Skin of body (tissue), 1 donor: ENCODE measurements at regions not wholly inside any gene's neighbourhood (a gene's known extent, or its start where the extent isn't known, plus 50 kb on each side); places are given as distances from the start of the nearest gene placed in this dataset.

Experiments used
- DNase-seq: peaks from one replicate; lab custom pipeline; 2025; lab: John Stamatoyannopoulos, UW

DNA sequence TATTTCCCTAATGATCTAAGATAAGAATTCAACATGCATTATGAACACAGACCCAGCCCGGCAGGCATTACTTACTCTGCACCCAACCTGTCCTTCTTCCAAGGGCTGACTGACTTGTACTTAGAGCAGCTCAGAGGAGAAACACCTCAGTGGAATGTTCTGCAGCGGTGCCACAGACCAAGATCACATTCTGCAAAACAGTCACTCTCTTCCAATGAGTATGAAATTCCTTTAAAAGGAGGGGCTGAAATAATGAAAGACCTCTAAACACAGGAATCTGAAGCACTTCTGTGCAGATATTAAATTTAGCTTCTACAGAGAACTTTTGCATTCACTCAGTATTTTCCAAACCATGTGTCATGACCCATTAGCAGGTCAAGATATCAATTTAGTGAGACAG is 172.9 kb downstream of the ZDHHC21 start:
- no peak for DNase-seq

DNA sequence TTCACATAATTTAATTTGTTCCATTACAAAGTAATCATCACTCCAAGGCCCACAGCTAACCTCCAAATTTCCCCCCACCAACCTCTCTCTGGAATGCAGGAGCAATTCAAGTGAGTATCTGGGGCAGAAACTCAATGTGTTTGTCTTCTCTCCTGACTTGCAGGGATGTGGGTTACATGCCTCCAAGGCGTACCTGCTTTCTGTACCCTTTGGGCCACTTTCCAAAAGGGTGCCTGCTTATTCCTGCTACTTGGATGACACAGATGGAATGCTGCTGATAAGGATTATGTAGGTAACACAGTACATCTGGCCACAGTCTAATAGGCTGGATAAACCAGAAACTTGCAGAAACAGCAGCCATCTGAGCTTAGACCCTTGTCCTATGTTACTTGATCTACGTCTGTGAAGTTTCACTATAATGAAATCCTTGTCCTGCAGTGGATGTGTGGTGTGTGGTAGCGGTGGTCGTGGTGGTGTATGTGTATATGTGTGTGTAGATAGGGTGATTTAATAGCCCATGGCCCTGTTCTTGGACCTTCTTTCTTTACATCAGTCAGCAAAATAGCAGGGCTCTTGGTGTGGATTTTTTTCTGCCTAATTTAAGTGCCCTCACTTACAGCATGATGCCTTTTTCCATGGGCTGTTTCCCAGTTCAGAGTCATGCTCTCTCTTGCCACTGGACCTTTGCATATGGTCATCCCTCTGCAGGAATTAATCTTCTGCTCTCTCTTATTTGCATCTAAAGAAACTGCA is 175.9 kb downstream of the ZDHHC21 start:
- DNase-seq: no peak

DNA sequence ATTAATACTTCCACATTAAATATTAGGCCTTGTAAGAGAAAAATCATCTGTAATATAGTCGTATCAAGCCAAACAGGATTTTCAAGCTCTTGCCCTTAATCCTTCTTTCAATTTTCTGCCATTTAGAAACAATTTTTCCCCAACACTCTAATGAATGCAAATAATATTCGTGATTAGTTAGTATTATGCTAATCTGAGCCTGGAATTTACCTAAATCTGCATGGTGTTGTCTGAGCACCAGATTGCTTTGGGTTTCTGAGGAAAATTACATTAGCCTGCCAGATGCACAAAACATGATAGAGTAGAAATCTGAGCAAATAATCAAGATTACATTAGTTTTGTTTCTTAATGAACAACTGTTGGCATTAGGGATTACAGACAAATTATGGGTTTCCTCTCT is 176.6 kb downstream of the ZDHHC21 start:
- DNase-seq: no peak

DNA sequence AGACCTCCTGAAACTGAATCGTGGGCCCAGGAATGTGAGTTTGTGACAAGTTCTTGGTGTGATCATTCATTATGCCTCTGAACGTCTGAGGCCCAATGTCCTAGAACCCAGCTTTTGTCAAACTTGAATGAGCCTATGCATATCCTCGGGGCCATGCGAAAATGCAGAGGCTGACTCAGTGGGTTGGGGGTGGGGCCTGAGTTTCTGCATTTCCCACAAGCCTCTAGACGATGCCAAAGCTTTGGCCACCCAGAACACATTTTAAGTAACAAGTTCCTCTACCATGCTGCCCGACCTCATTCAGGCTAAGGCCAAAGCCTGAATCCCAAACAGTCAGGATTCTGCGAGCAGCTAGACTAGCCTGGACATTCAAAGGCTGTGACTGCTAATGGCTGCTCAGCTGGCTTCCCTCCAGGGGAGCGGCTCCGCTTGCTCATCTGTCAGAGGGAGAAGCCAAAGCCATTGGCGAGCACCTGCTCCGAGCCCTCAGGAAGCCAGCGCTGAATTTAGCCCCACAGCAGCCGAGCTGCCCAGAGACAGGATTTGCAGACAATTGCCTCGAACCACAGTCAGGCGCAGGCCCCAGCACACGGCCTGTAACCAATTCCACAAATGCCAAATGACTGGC is 177.5 kb downstream of the ZDHHC21 start:
- DNase-seq: no peak

DNA sequence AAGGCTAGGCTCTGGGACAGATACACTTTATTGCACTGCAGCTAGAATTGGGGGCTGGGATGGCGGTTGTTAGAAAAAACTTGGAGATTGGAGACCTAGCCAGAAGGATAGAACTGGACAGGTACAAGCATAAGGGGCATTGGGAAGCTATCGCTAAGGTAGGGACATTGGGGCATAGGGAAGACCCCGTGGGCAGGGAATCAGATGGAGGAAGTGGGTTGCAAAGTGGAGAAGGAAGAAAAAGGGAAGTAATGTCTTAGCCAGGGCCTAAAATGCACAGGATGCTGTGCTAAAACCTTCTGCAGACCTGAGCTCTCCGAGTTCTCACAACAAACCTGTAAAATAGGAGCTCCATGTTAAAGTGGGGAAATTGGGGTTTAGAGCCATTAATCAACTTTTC is 178.2 kb downstream of the ZDHHC21 start:
- DNase-seq: no peak

DNA sequence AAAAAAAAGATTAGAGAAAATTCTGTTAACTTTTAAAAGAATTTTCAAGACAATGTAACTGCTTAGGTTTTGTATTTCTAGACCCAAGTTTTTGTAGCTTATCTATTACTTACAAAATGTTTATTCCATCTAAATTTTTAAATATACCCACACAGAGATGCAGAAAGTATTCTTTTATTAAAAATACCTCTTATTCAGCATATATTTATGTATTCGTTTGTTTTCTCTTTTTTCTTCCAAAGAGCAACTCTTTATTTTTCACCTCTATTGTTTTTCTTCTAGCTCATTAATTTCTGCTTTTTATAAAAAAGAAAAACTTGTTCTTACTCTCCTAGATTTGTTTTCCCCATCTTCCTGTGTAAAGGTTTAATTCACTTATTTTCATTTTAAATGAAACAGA is 180.3 kb downstream of the ZDHHC21 start:
- no peak for DNase-seq

DNA sequence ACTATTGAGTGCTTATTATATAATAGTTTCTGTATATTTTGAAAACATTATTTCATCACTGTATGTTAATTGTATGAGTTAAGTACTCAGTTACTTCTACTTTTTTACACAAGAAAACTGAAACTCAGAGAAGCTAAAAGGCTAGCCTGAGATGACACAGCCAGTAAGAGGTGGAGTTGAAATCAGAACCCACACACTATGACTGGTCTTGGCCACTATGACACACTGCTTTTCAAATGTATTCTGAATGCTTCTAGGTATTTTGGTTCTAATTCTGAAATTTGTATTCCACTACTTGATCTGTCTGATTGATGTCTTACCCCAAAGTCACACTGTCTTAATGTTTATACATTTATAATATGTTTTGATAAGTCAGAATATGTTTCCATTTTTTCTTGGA is 181.8 kb downstream of the ZDHHC21 start:
- no peak for DNase-seq

DNA sequence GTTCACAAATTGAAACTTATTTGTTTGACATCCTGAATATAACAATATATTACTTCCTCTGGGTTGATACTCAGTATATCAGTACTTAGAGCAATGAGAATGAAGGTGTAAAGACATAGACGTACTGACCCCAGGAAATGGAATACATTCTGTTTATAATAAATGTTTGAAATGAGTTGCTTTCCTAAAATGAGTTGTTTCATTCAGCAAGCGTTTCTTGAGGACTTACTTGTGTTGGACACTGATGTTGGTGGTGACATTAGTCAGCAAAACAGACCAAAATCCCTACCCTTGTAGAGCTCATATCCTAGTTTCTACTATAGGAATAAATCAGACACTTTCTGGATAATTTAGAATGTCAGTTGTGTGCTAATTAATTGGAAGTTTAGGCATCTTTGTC is 184.3 kb downstream of the ZDHHC21 start:
- DNase-seq: no peak

DNA sequence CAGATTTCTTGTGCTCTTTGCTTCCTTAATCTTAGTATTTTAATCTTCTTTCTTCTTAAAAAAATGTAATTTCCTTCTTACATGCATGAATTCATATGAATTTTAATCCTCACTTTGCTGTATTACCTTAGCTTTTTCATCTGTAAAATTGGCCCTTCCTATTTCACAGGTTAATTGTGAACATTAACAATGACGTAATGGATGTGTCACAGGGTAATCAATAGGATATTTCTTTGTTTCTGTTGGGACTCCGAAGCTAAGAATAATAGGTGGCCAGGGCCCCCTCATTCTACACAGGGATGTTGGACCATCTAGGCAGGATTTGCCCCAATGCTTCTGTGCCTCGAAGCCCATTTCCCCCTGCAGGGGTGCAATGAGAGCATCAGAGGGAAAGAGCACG is 187.4 kb upstream of the NFIB start:
- no peak for DNase-seq

DNA sequence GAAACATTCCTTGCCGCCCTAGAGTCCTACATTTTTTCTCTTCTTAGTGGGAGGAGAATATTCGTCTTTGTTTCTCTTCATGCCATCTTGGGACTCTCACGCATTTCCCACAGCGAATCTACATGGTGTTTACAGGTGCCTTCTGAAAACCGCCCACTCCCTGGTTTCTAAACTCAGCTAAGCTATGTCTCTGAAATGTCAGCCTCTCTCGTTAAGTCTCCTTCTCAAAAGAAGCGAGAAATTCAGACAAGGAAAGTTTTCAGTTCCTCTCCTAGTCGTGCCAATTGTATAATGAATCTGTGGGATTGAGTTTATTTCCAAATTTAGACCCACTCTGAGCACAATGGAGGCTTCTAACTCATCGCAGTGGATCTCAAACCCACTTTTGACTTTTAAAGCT is 186.8 kb upstream of the NFIB start:
- no peak for DNase-seq

DNA sequence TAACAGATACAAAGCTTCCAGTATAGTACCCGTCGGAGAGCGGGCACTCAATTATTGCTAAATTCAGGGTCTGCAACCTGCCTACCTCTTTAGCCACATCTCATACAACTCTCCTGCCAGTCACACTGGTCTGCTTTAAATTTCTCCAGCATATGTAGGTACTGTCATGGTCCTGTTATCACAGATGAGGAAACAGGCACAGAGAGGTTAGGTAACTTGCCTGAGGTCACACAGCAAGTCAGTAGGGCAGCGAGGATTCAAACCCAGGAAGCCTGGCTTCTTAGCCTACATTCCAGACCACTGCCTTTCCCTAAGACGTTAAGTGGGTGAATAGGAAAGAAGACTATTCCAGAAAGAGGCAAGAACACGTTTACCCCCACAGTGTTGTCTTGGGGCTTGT is 186.0 kb upstream of the NFIB start:
- no peak for DNase-seq

DNA sequence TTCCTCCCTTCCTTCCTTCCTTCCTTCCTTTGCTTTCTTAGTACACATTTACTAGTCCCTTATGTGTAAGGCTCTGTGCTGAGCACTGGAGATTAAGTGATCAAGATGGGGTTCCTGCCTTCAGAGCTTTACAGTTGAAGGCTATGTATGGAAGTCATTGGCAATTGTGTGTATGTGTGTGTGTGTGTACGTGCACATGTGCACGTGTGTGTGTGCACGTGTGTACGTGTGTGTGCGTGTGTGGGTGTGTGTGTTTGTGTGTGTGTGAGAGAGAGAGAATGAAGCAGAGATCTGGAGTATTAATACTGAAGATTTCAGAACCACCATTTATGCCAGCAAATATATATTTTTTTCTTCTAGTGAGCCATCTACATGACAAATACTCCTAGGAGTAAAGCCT is 184.9 kb upstream of the NFIB start:
- DNase-seq: no peak

DNA sequence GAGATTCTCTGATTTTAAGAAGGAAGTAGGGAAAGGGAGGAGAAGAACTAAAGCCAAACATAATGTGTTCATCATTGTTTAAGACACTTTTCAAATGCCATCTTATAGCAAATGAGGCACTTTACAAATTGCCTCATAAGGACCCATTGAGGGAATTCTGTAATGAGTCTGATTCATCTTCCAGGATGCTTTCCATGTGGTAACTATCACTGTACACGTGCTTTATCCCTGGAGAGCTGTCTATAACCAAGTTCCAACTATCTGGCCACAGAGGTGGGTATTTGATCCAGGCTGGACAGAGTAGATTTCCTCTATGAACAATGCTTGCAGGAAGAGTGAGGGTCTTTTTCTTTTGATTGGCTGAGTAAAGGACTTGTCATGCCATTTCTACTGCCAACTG is 183.5 kb upstream of the NFIB start:
- DNase-seq: no peak

DNA sequence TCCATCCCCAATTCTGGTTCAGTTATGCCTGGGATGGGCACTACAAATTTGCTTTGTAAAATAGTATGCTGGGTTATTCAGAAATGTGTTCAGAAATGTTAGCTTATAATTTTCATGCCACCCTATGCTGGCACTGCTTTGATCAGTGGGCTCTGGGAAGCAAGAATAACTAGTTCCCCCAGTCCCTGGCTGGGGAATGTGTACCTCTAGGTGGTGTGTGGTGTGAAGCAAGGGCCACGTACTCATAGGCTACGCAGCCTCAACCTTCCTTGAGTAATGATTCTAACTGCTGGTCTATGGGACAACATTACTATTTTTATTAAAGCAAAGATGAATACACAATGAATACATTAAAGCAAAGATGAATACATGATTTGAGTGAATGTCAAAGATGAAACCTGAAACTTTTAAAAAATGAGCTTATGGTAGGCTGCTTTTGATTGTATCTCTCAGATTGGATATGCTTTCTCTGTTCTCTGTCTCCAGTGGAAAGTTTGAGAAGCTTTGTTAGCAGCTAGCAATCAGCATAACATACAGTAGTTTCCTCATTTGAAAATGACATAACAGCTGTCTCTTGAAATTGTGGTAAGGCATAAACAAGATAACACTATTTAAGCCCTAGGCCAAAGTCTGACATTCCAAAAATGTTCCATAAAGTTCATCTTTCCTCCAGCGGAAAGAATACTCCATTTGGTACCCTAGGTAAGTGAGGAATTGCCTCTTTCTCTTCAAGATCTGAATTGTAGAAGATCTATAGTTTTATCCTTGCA is 174.7 kb upstream of the NFIB start:
- no peak for DNase-seq

DNA sequence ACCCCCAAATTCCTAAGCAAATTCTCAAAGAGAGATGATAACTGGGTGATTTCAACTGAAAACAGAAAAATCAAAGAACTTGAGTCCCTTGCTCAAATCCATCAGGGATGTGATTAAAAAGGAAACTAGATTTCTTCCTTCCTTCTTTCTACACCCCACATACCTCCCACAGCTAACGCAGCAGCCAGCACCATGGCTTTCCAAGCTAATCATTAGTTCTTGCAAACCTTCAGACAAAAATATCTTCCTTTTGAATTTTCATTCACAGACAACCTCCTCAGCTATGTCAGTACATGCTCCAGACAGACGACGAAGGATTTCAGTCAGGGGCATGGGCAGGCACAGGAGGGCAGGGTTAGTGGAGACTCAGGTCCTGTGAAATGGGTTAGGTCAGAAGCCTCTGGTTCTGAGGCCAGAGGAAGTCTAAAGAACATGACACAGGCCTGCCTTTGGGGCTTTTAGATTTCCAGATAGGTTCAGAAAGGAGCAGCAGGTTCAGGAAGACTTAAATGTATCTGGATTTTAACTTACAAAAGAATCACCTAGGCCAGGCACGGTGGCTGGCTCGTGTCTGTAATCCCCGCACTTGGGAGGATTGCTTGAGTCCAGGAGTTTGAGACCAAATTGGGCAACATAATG is 173.7 kb upstream of the NFIB start:
- DNase-seq: no peak

DNA sequence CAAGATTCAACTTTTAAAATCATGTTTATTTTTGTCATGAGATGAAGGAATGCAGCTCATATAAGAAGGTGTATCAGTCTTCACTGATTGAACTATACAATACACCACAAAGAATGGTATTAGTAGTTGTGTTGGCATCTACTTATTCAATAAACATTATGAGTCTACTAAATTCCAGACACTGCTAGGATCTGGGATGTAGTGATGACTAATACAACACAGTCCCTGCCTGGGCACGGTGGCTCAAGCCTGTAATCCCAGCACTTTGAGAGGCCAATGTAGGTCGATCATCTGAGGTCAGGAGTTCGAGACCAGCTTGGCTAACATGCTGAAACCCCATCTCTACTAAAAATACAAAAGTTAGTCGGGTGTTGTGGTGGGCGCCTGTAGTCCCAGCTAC is 171.4 kb upstream of the NFIB start:
- DNase-seq: no peak

DNA sequence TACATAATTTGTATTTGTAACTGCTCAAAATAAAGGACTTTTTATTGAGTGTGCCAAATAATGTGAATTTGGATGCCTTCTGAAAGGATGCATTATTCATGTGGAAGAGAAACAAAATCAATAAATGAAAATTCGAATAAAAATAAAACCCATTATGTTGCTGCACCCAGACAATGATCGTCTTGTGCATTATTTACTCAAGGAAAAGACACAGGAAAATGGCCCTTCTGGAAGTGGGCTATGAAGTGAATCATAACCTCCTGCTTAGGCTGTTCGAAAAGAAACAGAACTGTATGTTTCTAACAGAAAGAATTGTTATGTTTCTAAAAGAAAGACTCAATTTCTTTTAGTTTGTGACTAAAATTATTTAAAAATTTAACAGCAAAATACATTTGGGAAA is 168.9 kb upstream of the NFIB start:
- no peak for DNase-seq

DNA sequence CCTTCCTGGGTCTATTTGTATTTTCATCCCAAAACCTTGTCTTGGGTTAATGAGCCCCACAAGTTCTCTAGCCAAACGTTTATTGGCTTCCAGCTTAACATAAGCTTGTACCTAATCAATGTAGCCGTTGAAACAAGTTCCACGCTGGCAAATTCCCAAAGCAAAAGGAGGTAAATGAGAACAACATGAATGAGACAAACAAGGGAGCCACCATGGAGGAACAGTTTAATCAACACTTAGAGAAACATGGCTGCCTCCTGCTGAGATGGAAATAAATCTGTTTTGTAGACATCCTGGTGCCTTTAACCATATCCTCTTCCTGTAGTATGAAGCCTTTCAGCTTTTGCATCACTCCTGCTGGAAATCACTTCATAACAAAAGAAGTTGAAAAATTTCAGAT is 166.6 kb upstream of the NFIB start:
- DNase-seq: no peak

DNA sequence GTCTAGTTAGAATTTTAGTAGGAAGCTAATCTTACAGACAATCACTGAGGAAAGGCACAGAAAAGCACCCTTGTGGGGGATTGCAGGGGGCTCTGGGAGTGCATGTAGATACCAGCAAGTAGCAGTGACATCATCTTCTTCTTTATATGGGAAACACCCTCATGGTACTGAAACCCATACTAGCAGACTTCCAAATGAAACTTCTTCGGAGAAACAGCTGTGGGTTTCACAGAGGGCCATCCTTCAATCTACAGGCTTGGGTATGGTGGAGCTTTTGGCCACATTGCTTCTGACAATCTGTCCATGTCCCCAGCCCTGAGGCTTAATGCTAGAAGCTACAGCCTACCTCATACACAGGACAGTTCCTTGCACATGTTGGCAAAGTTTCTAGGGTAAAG is 165.2 kb upstream of the NFIB start:
- no peak for DNase-seq

DNA sequence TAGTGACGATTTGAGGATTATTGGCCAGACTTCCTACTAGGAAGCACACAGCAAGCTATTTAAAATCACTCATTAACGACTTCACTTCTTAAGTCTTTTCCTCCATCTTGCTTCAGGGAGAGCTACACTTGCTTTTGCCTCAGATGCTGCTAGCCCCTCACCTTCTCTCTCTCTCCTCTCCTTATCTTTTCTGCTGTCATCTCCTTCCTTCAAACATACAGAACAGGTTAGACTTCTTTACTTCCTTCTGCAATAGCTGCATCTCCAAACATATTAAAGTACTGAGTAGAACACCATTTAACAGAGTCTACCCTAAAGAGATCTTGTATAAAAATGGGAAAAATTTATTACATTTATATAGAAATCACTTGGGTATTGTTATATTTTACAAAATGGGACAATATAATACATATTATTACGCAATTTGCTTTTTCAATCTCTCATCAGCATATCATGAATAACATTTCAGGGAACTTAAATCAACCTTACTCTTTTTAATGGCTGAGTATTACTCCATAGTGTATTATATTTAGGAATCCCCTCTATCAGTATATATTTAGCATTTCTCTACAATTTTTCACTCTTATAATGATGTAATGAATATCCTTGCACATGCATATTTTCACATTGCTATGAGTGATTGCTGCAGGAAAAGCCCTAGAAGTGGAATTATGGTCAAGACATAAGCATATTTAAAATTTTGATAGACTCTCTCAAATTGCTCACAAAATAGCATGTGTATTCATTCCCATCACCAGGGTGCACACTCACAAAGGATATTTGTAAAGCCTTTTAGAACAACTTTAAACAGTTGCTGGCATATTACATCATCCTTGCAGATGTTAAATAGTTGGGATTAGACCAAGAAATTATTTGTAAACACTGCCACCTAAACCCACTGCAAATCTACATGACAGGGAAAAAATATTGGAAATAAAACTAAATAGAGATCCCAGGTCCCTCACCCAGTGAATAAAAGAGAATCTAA is 164.5 kb upstream of the NFIB start:
- peak; percentile 17 for DNase-seq

DNA sequence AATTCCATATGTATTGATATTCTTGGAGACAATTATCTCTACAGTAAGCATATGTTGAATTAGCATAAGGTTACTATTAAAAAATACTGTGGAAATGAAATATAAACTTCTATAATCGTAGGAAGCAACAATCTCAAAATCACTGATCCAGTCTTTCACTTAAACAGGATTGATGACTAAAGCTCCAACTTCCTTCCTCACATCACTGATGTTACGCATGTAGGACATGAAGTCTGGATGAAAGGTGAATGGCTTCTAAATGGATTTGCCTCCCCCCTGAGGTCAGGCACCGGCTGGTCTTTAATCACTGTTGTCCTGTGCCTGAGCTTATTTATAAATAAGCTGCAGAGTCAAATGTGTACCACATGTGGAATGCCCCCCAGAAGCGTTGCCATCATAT is 157.1 kb upstream of the NFIB start:
- no peak for DNase-seq
